ENCODE measurements at regions not wholly inside any gene's neighbourhood (a gene's known extent, or its start where the extent isn't known, plus 50 kb on each side); places are given as distances from the start of the nearest gene placed in this dataset.

- no peak for DNase-seq (ENCODE audit: low read depth)
These were observed 347.0 kb upstream of the SLC30A5 start for GRCh38 chr5:68746643-68747420.

DNA sequence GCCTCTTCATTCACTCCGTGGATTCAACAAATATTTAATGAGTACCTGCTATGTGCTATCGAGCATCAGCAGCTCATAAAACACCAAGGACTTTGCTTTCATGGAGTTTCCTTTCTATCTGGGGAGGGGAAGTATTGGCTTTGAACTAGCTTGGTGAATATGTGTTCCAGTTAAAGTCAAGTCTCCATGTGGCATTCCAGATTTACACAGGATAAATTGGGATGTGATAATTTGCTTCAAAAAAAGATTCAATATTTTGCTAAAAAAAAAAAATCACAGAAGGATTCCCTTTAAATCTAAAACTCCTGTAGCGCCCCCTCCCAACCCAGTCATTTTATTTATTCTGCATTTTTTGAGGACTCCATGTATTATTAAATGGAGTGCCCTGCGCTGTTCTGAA, 346.3 kb upstream of the SLC30A5 start:
- no peak for DNase-seq (ENCODE audit: low read depth)

- no peak for DNase-seq (ENCODE audit: low read depth)
These were observed 345.7 kb upstream of the SLC30A5 start for GRCh38 chr5:68748101-68748500.

GRCh38 chr5:68749077-68749476, 344.7 kb upstream of the SLC30A5 start:
- DNase-seq (ENCODE audit: low read depth): no peak

DNA sequence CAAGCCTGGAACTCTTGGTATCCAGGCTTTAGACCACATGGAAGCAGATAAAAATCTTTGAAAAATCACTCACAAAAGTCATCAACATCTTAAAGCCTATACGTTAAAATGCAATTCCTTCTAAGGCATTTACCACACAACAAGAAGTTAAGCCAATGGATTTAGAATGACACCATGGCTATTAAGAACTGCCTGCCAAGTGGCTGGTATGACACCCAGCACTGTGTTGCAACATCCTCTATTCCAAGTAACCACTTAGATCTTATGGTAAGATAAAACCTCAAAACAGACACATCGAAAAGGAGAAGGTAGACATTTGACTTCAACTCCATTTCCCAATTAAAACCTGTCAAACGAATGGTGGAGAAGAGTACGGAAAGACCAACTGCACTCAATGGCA, 344.2 kb upstream of the SLC30A5 start:
- no peak for DNase-seq (ENCODE audit: low read depth)

GRCh38 chr5:68751661-68752060, 342.2 kb upstream of the SLC30A5 start:
- DNase-seq (ENCODE audit: low read depth): no peak

GRCh38 chr5:68754536-68754935, 339.3 kb upstream of the SLC30A5 start:
- no peak for DNase-seq (ENCODE audit: low read depth)

DNA sequence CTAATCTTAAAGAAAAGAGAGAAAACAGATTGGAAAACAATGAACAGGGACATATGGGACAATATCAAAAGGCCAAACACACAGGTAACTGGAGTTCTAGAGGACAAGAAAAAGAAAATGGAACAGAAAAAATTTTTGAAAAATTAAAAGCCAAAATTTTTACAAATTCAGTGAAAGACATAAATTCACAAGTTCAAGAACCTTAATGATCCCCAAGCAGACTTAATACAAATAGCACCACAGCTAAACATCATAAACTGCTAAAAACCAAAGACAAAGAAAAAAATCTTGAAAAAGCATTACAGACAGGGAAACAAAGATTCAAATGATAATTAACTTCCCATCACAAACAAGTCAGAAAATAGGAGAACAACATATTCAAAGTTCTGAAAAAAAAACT, 338.5 kb upstream of the SLC30A5 start:
- no peak for DNase-seq (ENCODE audit: low read depth)

DNA sequence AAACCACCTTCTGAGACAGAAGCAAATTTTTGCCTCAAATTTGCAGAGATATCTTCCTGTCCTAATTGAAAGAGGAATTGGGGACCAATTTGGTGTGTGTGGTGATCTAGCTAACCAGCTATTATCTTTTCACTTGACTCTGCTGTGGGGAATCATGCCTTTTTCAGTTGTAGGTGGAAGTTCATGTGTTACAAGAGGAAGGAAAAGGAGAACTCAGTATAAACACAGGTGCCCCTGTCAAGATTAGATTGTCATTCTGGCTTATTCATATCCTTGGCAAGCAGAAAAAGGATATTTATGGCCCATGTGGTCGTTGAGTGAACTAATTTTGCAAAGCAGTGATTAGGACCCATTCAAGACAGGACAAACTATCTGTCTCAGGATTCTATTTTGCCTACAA, 336.8 kb upstream of the SLC30A5 start:
- no peak for DNase-seq (ENCODE audit: low read depth)

- DNase-seq (ENCODE audit: low read depth): no peak
These were observed 336.1 kb upstream of the SLC30A5 start for GRCh38 chr5:68757626-68758212.

GRCh38 chr5:68759593-68759992, 334.2 kb upstream of the SLC30A5 start:
- no peak for DNase-seq (ENCODE audit: low read depth)

DNA sequence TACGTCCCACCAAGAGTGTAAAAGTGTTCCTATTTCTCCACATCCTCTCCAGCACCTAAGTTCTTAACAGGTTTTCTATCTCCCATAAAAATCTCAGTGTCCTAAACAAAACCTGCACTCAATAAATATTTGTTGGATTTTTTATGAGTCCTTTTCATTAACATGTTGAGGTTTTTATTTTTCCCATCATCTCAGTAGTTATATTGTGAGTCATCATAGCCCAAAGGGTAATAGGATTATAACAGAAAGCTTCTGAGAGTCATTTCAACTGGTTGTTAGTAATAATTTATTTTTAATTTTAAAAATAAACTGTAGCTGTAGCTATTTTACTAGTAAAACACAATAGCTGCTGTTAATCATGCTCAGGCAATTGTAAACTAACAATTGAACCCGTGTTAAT, 331.6 kb upstream of the SLC30A5 start:
- no peak for DNase-seq (ENCODE audit: low read depth)

DNA sequence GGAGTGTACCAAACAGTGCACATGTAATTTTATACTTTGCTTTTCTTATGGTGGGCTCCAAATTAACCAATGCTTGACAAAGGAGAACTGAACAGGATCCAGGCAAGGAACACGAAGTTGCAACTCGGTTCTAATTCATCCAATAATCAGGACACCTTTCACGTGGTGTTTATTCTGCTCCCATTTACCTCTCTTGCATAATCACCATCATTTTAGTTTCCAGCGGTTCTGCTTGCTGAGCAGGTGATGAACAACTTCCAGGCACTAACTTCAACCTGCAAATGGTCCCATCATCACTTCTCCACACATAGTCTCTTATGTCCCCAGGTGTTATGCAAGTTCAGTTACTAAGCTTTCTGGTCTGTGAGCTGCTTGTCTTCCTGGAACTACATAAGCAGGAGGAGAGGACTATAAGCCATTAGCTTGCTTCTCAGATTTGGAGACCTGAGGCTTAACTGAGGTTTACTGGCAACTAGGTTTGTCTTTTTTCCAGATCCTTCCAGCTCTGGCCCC, 326.8 kb upstream of the SLC30A5 start:
- no peak for DNase-seq (ENCODE audit: low read depth)

- no peak for DNase-seq (ENCODE audit: low read depth)
These were observed 323.3 kb upstream of the SLC30A5 start for GRCh38 chr5:68770551-68770950.

DNA sequence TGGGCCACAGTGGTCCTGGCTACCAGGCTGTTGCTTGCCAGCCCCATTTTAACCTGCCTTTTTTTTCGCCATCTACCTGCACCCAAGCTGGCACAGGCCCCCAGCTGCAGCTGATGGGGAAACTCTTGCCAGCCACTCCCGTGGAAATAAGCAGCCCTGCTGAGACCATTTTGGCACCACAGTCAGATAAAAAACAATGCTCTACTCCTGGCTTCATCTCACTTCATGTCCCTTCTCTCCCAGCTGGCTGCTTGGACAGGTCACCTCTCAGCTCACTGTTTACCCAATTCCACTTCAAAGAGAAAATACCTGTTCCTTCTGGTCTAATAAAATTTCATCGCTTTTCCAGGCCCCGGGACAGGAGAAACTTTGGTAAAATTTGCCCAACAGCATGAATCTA, 322.6 kb upstream of the SLC30A5 start:
- no peak for DNase-seq (ENCODE audit: low read depth)

DNA sequence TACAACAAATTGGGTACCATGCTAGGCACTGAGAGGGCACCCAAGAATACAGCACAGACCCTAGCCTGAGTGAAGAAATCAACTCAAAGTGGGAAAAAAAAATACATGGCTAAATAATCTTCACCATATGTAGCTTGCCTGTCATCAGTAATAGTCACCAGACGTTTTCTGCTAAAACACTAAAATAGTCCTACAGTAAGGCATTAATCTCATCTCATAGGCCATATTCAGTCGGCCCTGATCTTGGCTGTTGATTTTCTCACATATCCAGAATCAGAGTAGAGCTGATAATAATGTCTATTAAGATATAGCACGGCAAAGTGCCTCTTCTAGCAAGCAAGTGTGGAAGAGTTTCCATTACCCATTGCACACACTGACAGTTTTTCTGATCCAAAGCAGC, 322.1 kb upstream of the SLC30A5 start:
- no peak for DNase-seq (ENCODE audit: low read depth)

DNA sequence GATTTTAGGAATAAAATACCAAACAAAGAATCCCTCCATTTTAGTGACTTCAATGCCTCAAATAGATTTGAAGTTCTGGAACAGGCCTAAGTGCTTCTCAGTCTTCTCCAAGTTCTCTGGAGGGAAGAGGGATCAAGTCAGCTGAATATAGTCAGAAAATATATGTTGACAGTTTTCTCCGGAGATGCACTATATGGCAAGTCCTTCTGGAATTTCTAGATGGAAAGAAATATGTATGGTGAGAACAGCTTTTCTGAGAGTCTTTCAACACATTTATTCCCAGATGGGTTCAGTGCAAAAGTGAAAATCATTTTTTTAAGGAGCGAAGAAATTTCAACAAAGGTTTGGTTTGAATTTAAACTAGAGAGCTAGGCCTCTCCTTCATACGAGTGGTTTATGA, 317.4 kb upstream of the SLC30A5 start:
- no peak for DNase-seq (ENCODE audit: low read depth)

DNA sequence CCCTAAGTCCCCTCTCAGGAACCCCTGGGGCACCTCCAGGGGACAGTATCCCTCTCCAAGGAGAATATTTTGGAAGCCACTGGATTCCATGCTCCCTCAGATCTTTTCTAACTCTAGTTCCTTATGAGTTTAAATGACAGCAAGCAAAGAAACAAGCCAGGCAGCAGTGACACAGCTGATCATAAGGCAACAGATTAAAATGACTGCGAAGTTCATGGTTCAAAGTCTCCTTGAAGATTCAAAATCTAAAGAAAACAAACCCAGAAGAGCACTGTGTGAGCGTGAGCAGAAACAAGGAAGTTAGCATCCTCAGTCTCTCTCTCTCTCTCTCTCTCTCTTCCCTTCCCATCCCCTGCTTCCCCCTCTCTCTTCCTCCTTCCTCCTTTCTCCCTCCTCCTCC, 316.7 kb upstream of the SLC30A5 start:
- no peak for DNase-seq (ENCODE audit: low read depth)

- no peak for DNase-seq (ENCODE audit: low read depth)
These were observed 315.3 kb upstream of the SLC30A5 start for GRCh38 chr5:68778484-68778883.

DNA sequence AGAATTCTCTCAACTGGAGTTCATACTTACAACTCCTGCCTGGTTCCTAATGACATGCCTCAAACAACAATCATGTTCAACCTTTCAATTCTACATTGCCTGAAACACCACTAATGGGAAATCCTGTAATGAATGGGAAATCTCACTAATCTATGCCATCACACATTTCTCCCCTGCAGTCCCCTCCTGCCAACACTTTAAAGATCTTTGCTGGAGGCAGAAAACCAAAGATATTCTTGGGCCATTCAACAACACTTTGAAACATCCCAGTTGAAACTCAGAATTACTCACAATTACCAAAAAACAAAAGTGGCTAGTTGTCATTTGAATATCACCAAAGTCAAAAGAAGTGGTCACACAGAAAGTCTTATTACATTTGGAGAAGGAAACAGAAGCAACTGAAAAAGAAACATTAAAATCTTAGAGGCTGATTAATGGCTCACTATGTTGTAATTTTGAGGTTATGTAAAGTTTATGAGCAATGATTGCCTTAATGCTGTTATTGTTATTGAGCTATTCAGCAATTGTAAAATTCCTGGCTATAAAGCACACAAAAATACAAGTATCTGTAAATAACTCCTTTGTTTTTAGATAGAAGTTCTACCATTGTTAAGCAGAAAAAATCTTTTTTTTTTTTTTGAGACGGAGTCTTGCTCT, 313.4 kb upstream of the SLC30A5 start:
- DNase-seq (ENCODE audit: low read depth): no peak

GRCh38 chr5:68793074-68793473, 300.7 kb upstream of the SLC30A5 start:
- no peak for DNase-seq (ENCODE audit: low read depth)

DNA sequence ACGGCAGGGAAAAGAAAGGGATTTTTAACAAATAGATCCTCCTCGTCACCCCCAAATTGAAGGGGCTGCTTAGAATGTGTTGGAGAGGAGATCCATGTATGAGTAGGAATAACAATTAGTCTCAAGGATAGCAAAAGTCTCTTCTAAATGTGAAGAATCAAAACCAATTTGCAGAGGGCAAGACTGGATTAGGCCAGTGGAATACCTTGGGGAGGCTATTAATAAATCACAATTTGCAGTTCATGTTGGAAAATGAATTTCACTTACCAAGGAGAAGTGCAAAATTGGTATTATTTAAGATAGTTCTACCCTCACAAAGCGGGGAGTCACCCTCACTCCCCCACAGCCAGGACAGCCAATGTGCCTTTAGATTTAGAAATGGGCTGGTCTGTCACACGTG, 299.8 kb upstream of the SLC30A5 start:
- DNase-seq (ENCODE audit: low read depth): no peak

DNA sequence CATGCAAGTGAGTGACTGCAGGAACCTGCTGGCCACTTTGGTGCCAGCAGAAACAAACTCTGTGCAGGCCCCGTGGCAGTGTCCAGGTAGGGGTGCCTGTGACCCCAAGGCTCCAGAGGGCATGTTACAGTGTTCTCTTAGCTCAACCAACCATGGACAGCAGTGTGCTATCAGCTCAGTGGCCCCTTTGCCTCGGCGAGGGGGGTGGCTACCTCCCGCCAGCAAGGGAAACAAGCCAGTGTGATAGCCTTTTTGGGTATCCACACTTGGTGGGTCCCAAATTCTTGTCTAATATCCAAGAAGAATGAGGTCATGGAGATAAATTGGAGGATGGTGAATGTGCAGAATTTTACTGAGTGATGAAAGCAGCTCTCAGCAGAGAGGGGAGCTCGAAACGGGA, 298.6 kb upstream of the SLC30A5 start:
- no peak for DNase-seq (ENCODE audit: low read depth)
